Fibroblast of lung (primary cell): ENCODE measurements at regions not wholly inside any gene's neighbourhood (a gene's known extent, or its start where the extent isn't known, plus 50 kb on each side); places are given as distances from the start of the nearest gene placed in this dataset.

Experiments
- DNase-seq, 2 donors: peaks; one replicate each; pipeline versions ENCODE4 v3.0.0 to v3.0.0-alpha.2; 2010; ENCODE audit warnings: low read depth in 2 of 2
- H2AFZ ChIP-seq: 2 replicates; pipeline ENCODE4 v1.5.1; 2012; ENCODE audit warnings: low read length, control low read depth, inconsistent platforms
- H3K27ac ChIP-seq: 2 replicates; pipeline ENCODE4 v1.5.1; 2011; ENCODE audit warnings: low read length, control low read depth; ENCODE audit not compliant: insufficient read depth
- H3K27me3 ChIP-seq: 2 replicates; pipeline ENCODE4 v1.5.1; 2011; ENCODE audit warnings: mild to moderate bottlenecking, low read length; ENCODE audit not compliant: control insufficient read depth, insufficient read depth
- H3K36me3 ChIP-seq: 2 replicates; pipeline ENCODE4 v1.5.1; 2011; ENCODE audit warnings: low read length; ENCODE audit not compliant: control insufficient read depth, insufficient read depth
- H3K4me1 ChIP-seq: 2 replicates; pipeline ENCODE4 v1.5.1; 2011; ENCODE audit warnings: low read length; ENCODE audit not compliant: control insufficient read depth, insufficient read depth; ENCODE audit errors: extremely low read depth
- H3K4me2 ChIP-seq: 2 replicates; pipeline ENCODE4 v1.5.1; 2011; ENCODE audit warnings: low read length, control low read depth; ENCODE audit not compliant: insufficient read depth; ENCODE audit errors: extremely low read depth
- H3K4me3 ChIP-seq, 4 experiments: fragments of 200-600 bp in 1 of 4; sonication (generic) in 1 of 4; replicated peaks in 1 of 4; 2 replicates each; pipeline ENCODE4 v1.5.1; 2011 to 2016; ENCODE audit warnings: low read length in 4 of 4, low read depth in 3 of 4, mild to moderate bottlenecking in 3 of 4, control low read depth in 2 of 4, inconsistent platforms in 1 of 4, mixed read lengths in 1 of 4; ENCODE audit not compliant: insufficient read depth in 1 of 4; ENCODE audit errors: control extremely low read depth in 1 of 4
- H3K79me2 ChIP-seq: 2 replicates; pipeline ENCODE4 v1.5.1; 2012; ENCODE audit warnings: mild to moderate bottlenecking, low read length, inconsistent platforms; ENCODE audit not compliant: control insufficient read depth, insufficient read depth
- H3K9ac ChIP-seq: 2 replicates; pipeline ENCODE4 v1.5.1; 2011; ENCODE audit warnings: mild to moderate bottlenecking, low read length, control low read depth; ENCODE audit not compliant: insufficient read depth
- H3K9me3 ChIP-seq: 2 replicates; pipeline ENCODE4 v1.5.1; 2012; ENCODE audit warnings: low read depth, low read length; ENCODE audit not compliant: control insufficient read depth, insufficient read depth
- H4K20me1 ChIP-seq: 2 replicates; pipeline ENCODE4 v1.5.1; 2011; ENCODE audit warnings: low read length; ENCODE audit not compliant: control insufficient read depth, insufficient read depth; ENCODE audit errors: extremely low read depth
- CTCF ChIP-seq, 2 donors: IDR thresholded peaks in 1 of 2; conservative IDR thresholded peaks in 1 of 2; 1 replicate in 1 of 2; 2 replicates in 1 of 2; pipeline ENCODE4 v1.5.1; 2011 to 2012; ENCODE audit warnings: low read length in 2 of 2, control low read depth in 1 of 2, inconsistent platforms in 1 of 2, low read depth in 1 of 2, mild to moderate bottlenecking in 1 of 2
- EZH2 ChIP-seq: IDR thresholded peaks from 2 replicates; pipeline ENCODE4 v1.5.1; 2012; ENCODE audit warnings: low read length, control low read depth, mild to moderate bottlenecking; ENCODE audit errors: missing control alignments

- Histone ChIP-seq H2AFZ (no peak overlapping the region), H3K36me3 (no peaks in the 10 kb centered on the region), H3K27ac (no peak overlapping the region), H3K79me2 (no peaks in the 10 kb centered on the region), H3K4me1 (no peaks in the 10 kb centered on the region), H3K9ac (no peak overlapping the region), H3K27me3 (no peaks in the 10 kb centered on the region), H4K20me1 (no peaks in the 10 kb centered on the region), H3K9me3 (no peaks in the 10 kb centered on the region), H3K4me3 (no peak overlapping the region), H3K4me2 (no peak overlapping the region)
- no peak for DNase-seq
- TF ChIP-seq CTCF (conservative IDR thresholded peaks at IDR 0.05 in 1 of 2, IDR thresholded peaks at IDR 0.05 in 1 of 2; ENCODE audit: low read depth in 1 of 2, low read length in 2 of 2) (no peak), EZH2 (no peak)
Observed at GRCh38 chr3:80559701-80560100, 791.9 kb upstream of the ROBO1 start.

GRCh38 chr3:80556763-80557162 lies 789.0 kb upstream of the ROBO1 start:
- Histone ChIP-seq H3K4me3 (no peak overlapping the region), H3K79me2 (no peaks in the 10 kb centered on the region), H3K9ac (no peak overlapping the region), H3K36me3 (no peaks in the 10 kb centered on the region), H3K27me3 (no peaks in the 10 kb centered on the region), H2AFZ (no peak overlapping the region), H4K20me1 (no peaks in the 10 kb centered on the region), H3K9me3 (no peaks in the 10 kb centered on the region), H3K27ac (no peak overlapping the region), H3K4me1 (no peaks in the 10 kb centered on the region), H3K4me2 (no peak overlapping the region)
- no peak for DNase-seq
- no peak for TF ChIP-seq CTCF (conservative IDR thresholded peaks at IDR 0.05 in 1 of 2, IDR thresholded peaks at IDR 0.05 in 1 of 2; ENCODE audit: low read depth in 1 of 2, low read length in 2 of 2)
- TF ChIP-seq EZH2 = no peak

- no peak overlapping the region for H3K4me2 ChIP-seq
- no peaks in the 10 kb centered on the region for H4K20me1 ChIP-seq
- no peak overlapping the region for H2AFZ ChIP-seq
- H3K27ac ChIP-seq = no peak overlapping the region
- no peaks in the 10 kb centered on the region for H3K36me3 ChIP-seq
- no peak for DNase-seq
- no peak overlapping the region for H3K4me3 ChIP-seq
- TF ChIP-seq EZH2 = no peak
- TF ChIP-seq CTCF (conservative IDR thresholded peaks at IDR 0.05 in 1 of 2, IDR thresholded peaks at IDR 0.05 in 1 of 2; ENCODE audit: low read depth in 1 of 2, low read length in 2 of 2) = no peak
- no peaks in the 10 kb centered on the region for H3K27me3 ChIP-seq
- H3K9me3 ChIP-seq = no peaks in the 10 kb centered on the region
- H3K4me1 ChIP-seq = no peaks in the 10 kb centered on the region
- no peak overlapping the region for H3K9ac ChIP-seq
- no peaks in the 10 kb centered on the region for H3K79me2 ChIP-seq
Observed at GRCh38 chr3:80554304-80554703, 786.5 kb upstream of the ROBO1 start.
